Nucleus accumbens (tissue), 56 donors: ENCODE measurements at regions not wholly inside any gene's neighbourhood (a gene's known extent, or its start where the extent isn't known, plus 50 kb on each side); places are given as distances from the start of the nearest gene placed in this dataset.

Experiments
- DNase-seq, 56 donors: peaks; one replicate each; lab custom pipeline; 2025; lab: John Stamatoyannopoulos, UW

- no peak for DNase-seq
These were observed 174.5 kb upstream of the POU3F1 start for GRCh38 chr1:38221006-38221649.

DNA sequence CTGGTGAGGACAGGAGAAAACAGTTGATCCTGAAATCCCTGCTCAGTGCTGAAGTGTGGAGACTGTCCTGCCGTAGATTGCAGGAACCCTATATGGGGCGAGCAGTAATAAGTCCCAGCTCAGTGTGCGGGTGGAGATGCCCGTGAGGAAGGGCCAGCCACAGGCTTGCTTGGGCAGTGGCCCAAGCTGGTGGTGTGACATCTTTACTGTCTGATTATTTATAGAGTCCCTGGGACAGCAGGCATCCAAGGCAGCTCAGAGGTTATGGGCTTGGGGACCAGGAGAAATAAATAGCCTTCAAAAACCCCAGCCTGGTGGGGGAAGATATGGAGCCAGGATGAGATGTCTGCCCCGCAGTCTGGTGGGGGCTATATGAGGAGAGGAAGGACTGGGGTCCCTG is 170.7 kb upstream of the POU3F1 start:
- no peak for DNase-seq

DNA sequence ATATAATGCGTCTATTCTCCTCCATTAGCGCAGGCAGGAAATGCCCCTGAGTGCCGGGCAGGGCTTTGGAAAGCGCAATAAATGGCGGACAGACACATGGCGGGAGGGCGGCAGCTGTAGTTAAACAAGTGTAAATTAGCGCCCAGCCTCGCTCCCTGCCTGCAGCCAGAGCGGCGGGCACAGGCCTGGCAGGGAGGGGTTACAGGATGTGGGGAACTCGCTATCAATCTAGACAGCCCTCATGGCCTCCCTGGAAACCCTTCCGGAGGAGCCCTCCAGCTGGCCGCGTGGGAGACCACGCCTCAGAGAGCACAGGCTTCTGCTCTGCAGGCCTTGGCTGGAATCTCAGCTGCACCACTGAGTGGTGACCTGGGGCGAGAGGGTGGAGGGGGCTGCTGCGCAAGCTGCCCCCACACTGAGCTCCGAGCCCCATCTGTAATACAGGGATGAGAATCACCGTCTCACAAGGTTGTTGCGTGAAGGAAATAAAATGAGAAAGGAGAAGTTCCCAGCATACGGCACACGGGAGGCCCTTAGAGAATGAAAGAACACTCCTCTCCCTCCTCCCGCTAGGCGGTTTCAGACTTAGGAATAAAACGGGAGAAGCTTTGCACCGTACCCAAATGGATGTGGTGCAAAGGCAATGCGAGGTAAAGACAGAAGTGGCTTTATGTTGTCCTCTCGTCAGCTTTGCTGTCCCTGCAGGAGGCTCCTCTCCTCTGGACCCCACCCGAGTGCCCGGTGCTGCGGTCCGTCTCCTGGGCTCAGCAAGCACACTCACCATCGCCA is 167.2 kb upstream of the POU3F1 start:
- DNase-seq = no peak

DNA sequence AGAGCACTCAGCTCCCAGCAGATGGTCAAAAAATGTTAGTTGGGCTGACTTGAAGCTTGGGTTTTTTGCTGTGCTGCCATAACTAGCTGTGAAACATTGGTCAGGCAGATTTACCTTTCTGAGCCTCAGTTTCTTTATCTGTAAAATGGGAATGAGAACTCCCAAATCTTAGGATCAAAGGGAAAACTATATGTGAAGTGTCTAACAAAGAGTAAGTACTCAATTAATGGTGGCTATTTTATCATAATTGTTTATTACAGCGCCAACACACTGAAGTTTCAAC is 164.2 kb upstream of the POU3F1 start:
- no peak for DNase-seq

- DNase-seq = peak in 2 of 56 donors; percentile 2 to 20
These were observed 163.7 kb upstream of the POU3F1 start for GRCh38 chr1:38210021-38210894.

- DNase-seq = no peak
These were observed 162.4 kb upstream of the POU3F1 start for GRCh38 chr1:38208716-38209632.

DNA sequence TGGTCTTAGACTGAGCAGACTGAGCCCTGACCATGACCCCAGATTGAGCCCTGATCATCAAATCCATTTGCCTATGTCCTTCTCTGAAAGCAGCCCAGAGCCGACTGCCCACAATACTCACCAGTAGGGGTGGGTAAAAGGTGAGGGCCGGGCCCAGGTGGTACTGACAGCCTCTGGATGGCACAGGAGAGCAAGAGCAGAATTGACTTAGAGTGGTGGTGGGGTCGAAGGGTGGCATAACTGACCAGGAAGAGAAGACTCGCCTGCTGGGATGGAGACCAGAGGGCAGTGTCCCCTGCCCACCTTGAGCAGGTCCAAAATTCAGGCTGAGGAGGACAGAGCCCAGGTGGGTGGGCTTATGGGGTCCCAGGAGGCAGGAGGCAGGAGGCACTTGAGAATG is 161.3 kb upstream of the POU3F1 start:
- no peak for DNase-seq

DNA sequence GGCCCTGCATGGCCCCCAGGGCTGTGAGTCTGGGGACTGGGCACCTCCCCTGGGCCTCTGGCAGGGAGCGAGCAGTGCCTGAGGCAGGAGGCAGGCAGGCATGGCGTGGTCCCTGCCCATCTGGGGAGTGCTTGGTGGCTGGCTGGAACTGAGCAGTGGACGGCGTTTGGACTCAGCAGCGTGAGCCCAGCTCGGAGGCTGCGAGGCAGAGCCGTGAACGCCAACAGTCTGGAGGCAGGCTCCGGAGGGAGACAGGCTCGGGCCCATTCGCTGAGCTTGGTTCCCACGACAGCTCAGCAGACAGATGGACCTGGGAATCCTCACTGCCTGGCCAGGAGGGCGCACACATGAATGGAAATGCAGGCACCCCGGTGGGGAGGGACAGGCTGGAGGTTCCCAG is 160.7 kb upstream of the POU3F1 start:
- DNase-seq = no peak

DNA sequence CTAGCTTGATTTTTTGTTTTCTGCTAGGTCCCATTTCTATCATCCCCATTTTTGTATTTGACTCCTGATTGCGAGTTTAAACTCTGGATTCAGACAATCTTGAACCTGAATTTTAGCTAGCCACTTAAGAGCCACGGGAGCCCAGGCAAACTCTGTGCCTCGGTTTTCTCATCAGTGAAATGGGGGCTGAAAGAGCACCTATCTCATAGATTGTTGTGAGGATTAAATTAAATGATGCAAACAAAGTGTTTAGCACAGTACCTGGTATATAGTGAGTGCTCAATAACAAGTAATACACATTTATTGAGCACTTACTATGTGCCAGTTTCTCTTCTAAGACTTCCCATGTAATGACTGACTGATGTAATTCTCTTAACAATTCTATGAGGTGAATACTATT is 158.1 kb upstream of the POU3F1 start:
- no peak for DNase-seq

GRCh38 chr1:38203441-38203840 is 156.8 kb upstream of the POU3F1 start:
- DNase-seq = no peak

DNA sequence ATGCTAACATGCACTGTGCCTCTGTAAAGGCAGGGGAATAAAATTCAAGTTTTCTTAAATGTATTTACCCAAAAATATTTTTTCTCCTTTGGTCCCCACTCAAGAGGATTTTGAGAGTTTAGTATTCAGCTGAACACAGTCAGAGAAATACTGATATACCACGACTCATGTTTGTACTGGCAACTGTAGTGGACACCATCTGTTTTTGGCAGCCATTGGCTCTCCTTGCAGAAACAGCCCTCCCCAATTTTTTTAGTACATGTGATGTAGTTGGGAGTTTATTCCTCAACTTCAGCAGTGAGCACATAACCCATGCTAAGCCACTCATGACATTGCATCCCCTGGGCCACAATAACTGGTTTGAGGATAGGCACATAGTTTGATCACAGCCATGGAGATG is 154.8 kb upstream of the POU3F1 start:
- DNase-seq = no peak

DNA sequence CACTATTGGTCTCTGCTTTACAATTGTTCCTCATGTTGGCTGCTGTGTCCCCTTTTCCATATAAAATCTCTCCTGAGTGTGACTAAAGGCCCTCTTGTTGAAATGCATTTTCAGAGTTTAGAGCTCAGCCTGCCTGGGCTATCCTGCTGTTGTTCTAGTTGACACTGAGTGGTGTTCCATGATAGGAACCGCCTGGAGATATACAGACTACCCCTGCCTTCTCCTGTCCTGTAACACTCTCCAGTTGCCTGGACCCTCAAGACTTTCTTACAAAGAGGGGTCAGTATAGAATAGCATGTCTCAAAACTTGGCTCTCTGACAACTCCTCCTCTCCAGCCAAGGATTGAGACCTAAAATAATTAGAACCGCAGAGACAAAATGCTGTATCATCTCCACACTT is 152.0 kb upstream of the POU3F1 start:
- DNase-seq = no peak

DNA sequence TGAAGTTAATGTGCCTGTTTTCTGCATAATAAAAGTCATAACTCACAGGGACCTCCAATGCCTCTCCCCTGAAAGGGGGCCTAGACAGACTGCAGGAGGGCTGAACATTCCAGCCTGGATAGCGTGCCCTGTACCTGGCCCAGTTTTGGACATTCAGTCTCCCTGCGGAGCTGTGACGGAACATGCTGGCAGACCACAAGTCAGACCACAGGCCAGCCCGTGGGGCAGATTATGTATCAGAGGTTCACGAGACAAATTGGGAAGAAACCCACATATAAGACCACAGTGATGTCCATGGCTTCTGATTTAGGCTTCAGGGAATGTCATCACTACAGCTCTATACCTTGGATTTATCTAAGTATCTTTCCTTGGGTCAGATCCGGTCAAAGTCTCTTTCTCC is 151.5 kb upstream of the POU3F1 start:
- no peak for DNase-seq

DNA sequence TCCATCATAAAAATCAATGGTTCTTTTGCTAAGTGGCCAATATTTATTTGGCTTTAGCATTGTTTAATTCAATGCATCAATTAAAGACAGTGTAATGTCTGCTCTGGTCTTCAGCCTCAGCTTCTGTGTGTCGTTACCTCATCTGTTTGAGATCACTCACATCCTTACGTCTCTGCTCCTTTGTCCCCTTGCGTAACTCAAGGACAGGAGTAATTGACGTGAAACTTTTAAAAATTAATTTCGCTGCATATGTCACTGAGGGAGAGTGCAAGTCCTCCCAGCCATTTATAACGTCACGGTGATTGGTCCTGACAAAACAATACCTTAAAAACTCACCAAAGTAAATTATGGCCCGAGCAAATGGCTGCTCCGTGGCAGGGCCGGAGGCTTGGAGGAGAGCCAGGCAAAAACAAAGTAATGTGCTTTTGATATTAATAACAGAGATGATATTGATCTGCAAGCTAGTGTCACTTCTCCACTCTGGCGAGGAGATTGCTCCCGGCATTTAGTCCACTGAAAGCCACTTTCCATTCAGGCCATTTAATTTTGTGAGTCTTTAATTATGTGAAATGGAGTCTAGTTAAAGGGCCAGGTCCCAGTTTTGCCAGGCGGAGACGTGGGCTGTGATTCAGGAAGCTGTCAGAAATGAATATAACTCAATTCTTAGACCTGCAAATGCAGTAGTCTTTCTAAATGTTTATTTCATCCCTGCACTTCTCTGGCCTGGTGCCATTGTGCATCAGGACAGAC is 150.9 kb upstream of the POU3F1 start:
- DNase-seq = no peak

- no peak for DNase-seq
These were observed 147.9 kb upstream of the POU3F1 start for GRCh38 chr1:38194472-38194871.

DNA sequence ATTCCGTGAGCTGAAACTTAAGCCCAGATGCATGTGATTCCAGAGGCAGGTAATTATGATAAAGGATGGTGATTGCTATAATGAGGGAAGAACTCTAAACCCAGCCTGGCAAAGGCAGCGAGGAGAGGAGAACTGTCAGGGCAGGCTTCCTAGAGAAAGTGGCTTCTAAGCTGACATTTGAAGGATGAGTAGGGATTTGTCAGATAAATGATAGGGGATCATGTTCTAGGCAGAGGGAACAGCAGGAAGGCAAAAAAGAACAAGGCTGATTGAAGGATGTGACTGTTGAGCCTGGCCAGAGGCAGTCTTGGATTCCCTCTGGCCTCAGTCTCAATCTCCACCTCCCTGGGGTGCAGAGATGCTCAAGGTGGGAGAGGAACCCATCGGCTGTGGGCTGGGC is 146.4 kb upstream of the POU3F1 start:
- DNase-seq = no peak

DNA sequence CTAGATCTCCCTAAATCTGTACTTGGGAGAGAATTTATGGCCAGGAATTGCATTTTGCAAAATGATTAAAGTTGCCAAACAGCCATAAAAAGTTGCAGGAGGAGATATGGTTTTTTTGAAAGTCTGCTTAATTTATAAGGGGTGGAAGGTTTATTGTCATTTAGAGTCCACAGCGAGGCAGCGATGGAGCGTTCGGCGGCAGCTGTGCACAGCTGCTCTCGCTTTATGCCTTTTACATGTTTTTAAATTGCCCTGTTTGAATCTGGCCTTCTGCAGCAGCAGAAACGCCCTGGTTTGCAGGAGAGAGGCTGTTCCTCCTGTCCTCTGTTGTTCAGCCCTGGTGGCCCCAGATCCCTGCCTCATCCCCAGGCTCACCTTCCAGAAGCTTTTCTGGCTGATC is 144.9 kb upstream of the POU3F1 start:
- DNase-seq = no peak

GRCh38 chr1:38190983-38191382 is 144.4 kb upstream of the POU3F1 start:
- DNase-seq = no peak

DNA sequence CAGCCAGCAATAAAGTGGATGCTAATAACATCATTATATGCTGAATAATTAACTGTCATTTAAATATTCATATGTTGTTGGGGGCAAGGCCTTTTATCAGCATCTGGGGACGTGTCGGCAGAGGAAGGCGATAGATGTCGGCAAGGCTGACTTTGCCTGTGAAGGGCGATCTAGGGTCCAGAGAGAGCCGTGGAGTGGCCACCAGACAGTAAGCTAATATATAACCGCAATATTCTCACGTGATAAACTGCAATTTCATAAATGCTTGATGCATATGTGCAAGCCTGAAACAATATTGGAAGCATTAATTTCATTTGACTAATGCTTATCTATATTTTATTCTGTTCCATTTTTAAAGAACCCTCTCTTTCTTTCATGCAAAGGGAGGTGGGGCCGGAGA is 141.0 kb upstream of the POU3F1 start:
- DNase-seq = no peak

GRCh38 chr1:38186566-38186965 is 140.0 kb upstream of the POU3F1 start:
- no peak for DNase-seq
